PC-9 (cell line): ENCODE measurements at regions not wholly inside any gene's neighbourhood (a gene's known extent, or its start where the extent isn't known, plus 50 kb on each side); places are given as distances from the start of the nearest gene placed in this dataset.

Experiments
- EZH2 ChIP-seq: fragments of 200-600 bp; sonication (generic); IDR thresholded peaks from 2 replicates; pipeline ENCODE4 v1.8.0; 2017; ENCODE audit warnings: antibody characterized with exemption, low read depth
- TF ChIP-seq, protein P1 (sequence below): fragments of 200-600 bp; sonication (generic); conservative IDR thresholded peaks from 2 replicates; pipeline ENCODE4 v1.6.1; 2017; ENCODE audit warnings: mixed run types, antibody characterized with exemption, mild to moderate bottlenecking, moderate library complexity

DNA sequence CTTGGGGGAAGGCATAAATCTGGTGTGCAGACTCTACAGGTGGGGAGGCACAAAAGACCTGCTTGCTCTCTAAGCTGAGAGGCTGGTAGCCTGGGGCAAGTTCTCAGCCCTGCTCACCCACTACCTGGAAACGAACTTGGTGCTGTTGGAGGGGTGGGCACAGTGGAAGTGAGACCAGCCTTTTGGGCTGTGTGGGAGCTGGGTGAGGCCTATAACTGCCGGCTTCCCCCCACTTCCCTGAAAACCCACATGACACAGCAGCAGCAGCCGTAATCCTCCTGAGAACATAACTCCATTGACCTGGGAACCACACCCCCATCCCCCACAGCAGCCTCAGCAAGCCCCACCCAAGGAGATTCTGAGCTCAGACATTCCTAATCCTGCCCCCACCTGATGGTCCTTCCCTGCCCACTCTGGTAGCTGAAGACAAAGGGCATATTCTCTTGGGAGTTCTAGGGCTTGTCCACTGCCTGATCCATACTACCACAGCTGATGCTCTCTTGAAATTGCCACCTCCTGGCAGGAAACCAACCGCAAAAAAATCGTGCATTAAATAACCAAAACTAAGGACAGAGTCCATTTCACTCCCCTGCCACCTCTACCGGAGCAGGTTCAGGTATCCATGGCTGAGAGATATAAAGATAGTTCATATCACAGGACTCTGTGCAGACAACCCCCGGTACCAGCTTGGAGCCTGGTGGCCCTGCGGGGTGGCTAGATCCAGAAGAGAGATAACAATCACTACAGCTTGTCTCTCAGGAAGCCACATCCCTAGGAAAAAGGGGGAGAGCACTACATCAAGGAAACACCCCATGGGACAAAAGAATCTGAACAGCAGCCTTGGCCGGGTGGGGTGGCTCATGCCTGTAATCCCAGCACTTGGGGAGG is 178.1 kb downstream of the NDUFA10 start:
- TF ChIP-seq, protein P1, sequence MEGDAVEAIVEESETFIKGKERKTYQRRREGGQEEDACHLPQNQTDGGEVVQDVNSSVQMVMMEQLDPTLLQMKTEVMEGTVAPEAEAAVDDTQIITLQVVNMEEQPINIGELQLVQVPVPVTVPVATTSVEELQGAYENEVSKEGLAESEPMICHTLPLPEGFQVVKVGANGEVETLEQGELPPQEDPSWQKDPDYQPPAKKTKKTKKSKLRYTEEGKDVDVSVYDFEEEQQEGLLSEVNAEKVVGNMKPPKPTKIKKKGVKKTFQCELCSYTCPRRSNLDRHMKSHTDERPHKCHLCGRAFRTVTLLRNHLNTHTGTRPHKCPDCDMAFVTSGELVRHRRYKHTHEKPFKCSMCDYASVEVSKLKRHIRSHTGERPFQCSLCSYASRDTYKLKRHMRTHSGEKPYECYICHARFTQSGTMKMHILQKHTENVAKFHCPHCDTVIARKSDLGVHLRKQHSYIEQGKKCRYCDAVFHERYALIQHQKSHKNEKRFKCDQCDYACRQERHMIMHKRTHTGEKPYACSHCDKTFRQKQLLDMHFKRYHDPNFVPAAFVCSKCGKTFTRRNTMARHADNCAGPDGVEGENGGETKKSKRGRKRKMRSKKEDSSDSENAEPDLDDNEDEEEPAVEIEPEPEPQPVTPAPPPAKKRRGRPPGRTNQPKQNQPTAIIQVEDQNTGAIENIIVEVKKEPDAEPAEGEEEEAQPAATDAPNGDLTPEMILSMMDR, result no peak
- TF ChIP-seq EZH2, result no peak
